Mucosa of rectum (tissue), 2 donors: ENCODE measurements at regions not wholly inside any gene's neighbourhood (a gene's known extent, or its start where the extent isn't known, plus 50 kb on each side); places are given as distances from the start of the nearest gene placed in this dataset.
"Not testable (repeated sequence)": the region's sequence is repeated elsewhere in the genome, so short reads cannot be mapped to it uniquely, and the experiment has no call there.

ENCODE experiments used
- H3K27ac ChIP-seq, 2 donors: one replicate each; pipeline ENCODE4 v1.7.0; 2013; ENCODE audit warnings: inconsistent platforms in 2 of 2, low read depth in 2 of 2, low read length in 2 of 2
- H3K27me3 ChIP-seq, 2 donors: one replicate each; pipeline ENCODE4 v1.7.0; 2013; ENCODE audit warnings: low read length in 2 of 2; ENCODE audit not compliant: control insufficient read depth in 2 of 2, insufficient read depth in 2 of 2
- H3K36me3 ChIP-seq, 2 donors: one replicate each; pipeline ENCODE4 v1.7.0; 2013; ENCODE audit warnings: low read length in 2 of 2; ENCODE audit not compliant: control insufficient read depth in 2 of 2, insufficient read depth in 2 of 2
- H3K4me1 ChIP-seq, 2 donors: one replicate each; pipeline ENCODE4 v1.7.0; 2013; ENCODE audit warnings: low read length in 2 of 2, mild to moderate bottlenecking in 1 of 2; ENCODE audit not compliant: control insufficient read depth in 2 of 2, insufficient read depth in 2 of 2
- H3K4me3 ChIP-seq, 2 donors: one replicate each; pipeline ENCODE4 v1.7.0; 2013; ENCODE audit warnings: low read length in 2 of 2
- H3K9ac ChIP-seq, 2 donors: one replicate each; pipeline ENCODE4 v1.7.0; 2013; ENCODE audit warnings: low read length in 2 of 2, low read depth in 1 of 2, mild to moderate bottlenecking in 1 of 2
- H3K9me3 ChIP-seq, 2 donors: one replicate each; pipeline ENCODE4 v1.7.0; 2013; ENCODE audit warnings: low read length in 2 of 2; ENCODE audit not compliant: control insufficient read depth in 2 of 2
- donor health status: healthy.
- donor health status: Normal muscosa, but diverticular disease.

DNA sequence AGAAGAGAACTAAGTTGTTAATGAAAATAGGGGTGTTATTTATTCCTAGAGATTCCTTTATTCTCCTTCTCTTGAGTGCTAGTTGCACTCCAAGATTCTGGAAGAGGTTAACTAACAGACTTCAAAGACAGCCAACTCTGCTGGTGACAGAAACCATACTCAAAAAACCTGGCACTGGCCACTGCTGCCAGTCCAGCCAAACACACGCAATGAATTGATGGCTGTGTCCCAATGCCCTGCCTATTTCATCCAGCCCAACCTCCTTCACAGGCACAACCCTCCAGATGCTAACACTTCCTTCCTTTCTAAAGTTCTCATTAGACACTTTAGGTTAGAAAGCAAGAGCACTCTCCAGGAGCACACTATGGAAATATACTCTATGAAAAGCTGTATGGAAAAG lies 150.8 kb upstream of the C11orf58 start:
- Histone ChIP-seq H3K4me1 (no peaks in the 10 kb centered on the region), H3K27me3 (no peaks in the 10 kb centered on the region), H3K4me3 (no peak overlapping the region), H3K9me3 (no peaks in the 10 kb centered on the region), H3K9ac (no peak overlapping the region), H3K27ac (no peak overlapping the region), H3K36me3 (no peaks in the 10 kb centered on the region)

DNA sequence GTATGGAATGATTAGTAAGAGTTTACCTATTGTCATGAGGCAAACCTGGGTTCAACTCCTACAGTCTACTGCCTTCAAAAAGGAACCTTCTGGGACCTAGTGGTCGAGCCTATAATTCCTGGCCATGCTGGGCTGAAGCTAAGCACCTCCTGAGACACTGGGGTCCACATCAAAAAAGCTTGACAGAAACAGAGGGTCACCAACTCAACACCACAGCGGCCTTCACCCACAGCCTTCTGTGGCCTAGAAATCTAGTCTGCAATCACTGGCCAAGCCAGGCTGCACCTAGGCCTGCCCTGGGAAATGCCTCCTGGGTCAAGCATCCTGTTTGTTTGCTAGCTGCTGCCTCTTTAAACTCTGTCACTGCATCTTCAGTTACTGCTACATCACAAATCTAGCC lies 153.9 kb upstream of the C11orf58 start:
- H3K27ac ChIP-seq = no peak overlapping the region
- H3K4me3 ChIP-seq = no peak overlapping the region
- H3K9ac ChIP-seq = no peak overlapping the region
- H3K27me3 ChIP-seq = no peaks in the 10 kb centered on the region
- no peaks in the 10 kb centered on the region for H3K36me3 ChIP-seq
- H3K9me3 ChIP-seq = no peaks in the 10 kb centered on the region
- no peaks in the 10 kb centered on the region for H3K4me1 ChIP-seq

GRCh38 chr11:16581078-16581477 lies 157.4 kb upstream of the C11orf58 start:
- H3K27ac ChIP-seq, H3K27me3 ChIP-seq, H3K4me3 ChIP-seq, H3K36me3 ChIP-seq, H3K9me3 ChIP-seq, H3K4me1 ChIP-seq, H3K9ac ChIP-seq: not testable (repeated sequence)

GRCh38 chr11:16577490-16577889 lies 161.0 kb upstream of the C11orf58 start:
- Histone ChIP-seq H3K27ac (no peak overlapping the region), H3K27me3 (no peaks in the 10 kb centered on the region), H3K9me3 (no peaks in the 10 kb centered on the region), H3K9ac (no peak overlapping the region), H3K4me3 (no peak overlapping the region), H3K4me1 (no peaks in the 10 kb centered on the region), H3K36me3 (no peaks in the 10 kb centered on the region)

DNA sequence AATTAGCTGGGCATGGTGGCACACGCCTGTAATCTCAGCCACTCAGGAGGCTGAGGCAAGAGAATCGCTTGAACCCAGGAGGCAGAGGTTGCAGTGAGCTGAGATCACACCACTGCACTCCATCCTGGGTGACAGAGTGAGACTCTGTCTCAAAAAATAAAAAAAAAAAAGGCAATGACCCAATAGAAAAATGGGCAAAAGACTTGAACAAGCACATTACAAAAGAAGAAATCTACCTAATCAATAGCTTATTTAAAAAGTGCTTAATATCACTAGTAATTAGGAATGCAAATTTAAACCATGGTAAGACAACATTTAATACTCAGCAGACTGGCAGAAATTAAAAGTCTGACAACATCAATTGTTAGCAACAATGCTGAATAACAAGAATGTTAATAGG lies 163.6 kb upstream of the C11orf58 start:
- H3K9me3 ChIP-seq, H3K27ac ChIP-seq, H3K27me3 ChIP-seq, H3K9ac ChIP-seq, H3K4me3 ChIP-seq, H3K36me3 ChIP-seq, H3K4me1 ChIP-seq: not testable (repeated sequence)

DNA sequence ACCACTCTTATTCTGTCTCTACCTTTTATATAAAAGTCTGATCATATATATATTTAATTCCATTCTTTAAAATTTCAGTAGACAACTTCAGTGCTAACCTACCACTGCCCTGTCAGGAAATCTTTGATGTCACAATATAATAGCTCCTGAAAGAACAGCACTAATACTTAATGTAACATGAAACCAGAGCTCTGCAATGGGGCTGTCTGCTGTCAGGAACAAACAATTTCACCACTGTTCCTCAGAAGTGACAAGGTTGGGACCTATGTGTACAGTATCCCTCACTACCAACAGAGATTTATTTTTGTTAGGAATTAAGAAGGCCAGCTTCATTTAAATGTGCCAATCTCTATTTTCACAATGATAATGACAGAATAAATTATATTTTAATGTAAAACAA lies 165.5 kb upstream of the C11orf58 start:
- no peak overlapping the region for H3K9ac ChIP-seq
- H3K27me3 ChIP-seq = no peaks in the 10 kb centered on the region
- no peaks in the 10 kb centered on the region for H3K36me3 ChIP-seq
- no peaks in the 10 kb centered on the region for H3K4me1 ChIP-seq
- H3K27ac ChIP-seq = no peak overlapping the region
- no peaks in the 10 kb centered on the region for H3K9me3 ChIP-seq
- H3K4me3 ChIP-seq = no peak overlapping the region

DNA sequence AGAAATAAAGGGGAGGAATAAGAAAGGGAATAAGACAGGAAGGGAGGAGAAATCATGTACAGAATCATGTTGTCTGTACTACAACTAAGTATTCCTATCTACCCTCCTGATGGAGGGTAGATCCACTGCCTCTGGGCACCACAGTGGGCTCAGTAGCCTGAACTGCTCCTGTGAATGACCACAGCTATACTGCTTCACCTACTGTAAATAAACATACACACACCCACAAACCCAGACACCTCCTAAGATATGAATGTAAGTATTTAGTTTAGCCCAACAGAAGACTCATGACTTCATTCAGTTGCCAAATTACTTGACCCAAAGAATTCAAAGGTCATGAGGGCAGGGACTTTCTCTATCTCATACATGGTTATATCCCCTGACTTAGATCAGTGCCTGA lies 177.3 kb upstream of the C11orf58 start:
- Histone ChIP-seq H3K9ac (no peak overlapping the region), H3K27ac (no peak overlapping the region), H3K27me3 (no peaks in the 10 kb centered on the region), H3K36me3 (no peaks in the 10 kb centered on the region), H3K9me3 (no peaks in the 10 kb centered on the region), H3K4me1 (no peaks in the 10 kb centered on the region), H3K4me3 (no peak overlapping the region)

DNA sequence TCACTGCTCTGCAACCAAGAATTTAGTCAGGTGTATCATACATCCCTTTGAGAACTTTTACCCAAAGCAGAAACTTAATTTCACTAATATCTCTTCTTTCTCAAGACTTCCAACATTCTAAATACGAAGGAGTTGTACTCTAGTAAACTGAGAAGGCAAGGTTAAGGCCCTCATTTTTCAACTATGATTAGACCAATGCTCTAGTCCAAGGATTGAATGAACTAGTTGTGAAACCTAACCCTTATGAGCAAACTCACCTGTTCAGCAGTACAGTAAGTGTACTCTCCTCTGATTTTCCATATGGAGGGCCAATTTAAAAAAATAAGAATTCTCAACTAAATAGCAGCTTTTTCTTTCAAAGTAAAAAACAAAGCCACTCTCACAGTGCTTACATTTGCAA lies 180.0 kb upstream of the C11orf58 start:
- Histone ChIP-seq H3K27me3 (no peaks in the 10 kb centered on the region), H3K36me3 (no peaks in the 10 kb centered on the region), H3K27ac (no peak overlapping the region), H3K9me3 (no peaks in the 10 kb centered on the region), H3K4me3 (no peak overlapping the region), H3K4me1 (no peaks in the 10 kb centered on the region), H3K9ac (no peak overlapping the region)

- H3K27ac ChIP-seq = no peak overlapping the region
- no peaks in the 10 kb centered on the region for H3K36me3 ChIP-seq
- no peak overlapping the region for H3K4me3 ChIP-seq
- no peaks in the 10 kb centered on the region for H3K27me3 ChIP-seq
- H3K9ac ChIP-seq = no peak overlapping the region
- H3K4me1 ChIP-seq = no peaks in the 10 kb centered on the region
- no peaks in the 10 kb centered on the region for H3K9me3 ChIP-seq
Observed at GRCh38 chr11:16555956-16556355, 182.5 kb upstream of the C11orf58 start.

DNA sequence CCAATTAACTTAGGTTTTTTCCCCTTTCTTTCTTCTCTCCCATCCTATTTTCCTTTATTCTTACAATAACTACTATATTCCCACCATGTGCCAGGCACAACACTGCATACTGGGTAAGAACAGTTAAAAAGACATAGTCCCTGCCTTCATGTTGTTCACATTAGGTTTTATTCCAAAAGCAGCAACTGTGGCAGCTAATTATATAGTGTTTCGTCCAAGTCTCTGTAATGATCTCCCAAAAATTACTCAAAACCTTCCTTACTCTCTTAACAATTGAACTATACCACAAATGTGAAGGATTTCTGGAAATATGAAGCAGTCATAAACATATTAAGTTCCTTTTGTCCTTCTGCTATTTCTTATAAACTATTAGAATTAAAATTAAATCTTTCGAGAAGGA lies 184.1 kb upstream of the C11orf58 start:
- H3K4me3 ChIP-seq = no peak overlapping the region
- H3K4me1 ChIP-seq = no peaks in the 10 kb centered on the region
- no peaks in the 10 kb centered on the region for H3K27me3 ChIP-seq
- H3K36me3 ChIP-seq = no peaks in the 10 kb centered on the region
- H3K9ac ChIP-seq = no peak overlapping the region
- H3K9me3 ChIP-seq = no peaks in the 10 kb centered on the region
- no peak overlapping the region for H3K27ac ChIP-seq

DNA sequence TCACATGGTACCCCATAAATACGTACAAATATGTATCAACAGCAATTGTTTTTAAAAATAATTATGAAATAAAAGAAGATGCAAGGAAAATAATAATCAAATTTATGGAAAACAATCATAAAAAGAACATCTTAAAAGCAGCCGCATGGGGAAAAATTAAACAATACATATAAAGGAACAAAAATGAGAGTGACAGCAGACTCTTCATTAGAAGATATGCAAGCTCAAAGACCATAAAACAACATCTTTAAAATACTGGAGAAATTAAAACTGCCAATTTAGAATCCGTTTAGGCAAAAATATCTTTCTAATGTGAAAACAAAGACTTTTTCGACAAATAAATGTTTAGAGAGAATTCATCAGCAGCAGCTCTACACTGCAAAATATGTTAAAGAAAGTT lies 190.6 kb upstream of the C11orf58 start:
- Histone ChIP-seq H3K4me1 (no peaks in the 10 kb centered on the region), H3K9ac (no peak overlapping the region), H3K9me3 (no peaks in the 10 kb centered on the region), H3K27me3 (no peaks in the 10 kb centered on the region), H3K27ac (no peak overlapping the region), H3K4me3 (no peak overlapping the region), H3K36me3 (no peaks in the 10 kb centered on the region)
